Peyer's patch (tissue), 4 donors: ENCODE measurements at regions not wholly inside any gene's neighbourhood (a gene's known extent, or its start where the extent isn't known, plus 50 kb on each side); places are given as distances from the start of the nearest gene placed in this dataset.

ENCODE experiments used
- POLR2A ChIP-seq, 2 donors: fragments of 450-650 bp; IDR thresholded peaks; one replicate each; pipeline ENCODE4 v1.5.1; 2017; ENCODE audit warnings: antibody characterized with exemption in 2 of 2, mild to moderate bottlenecking in 2 of 2, moderate library complexity in 2 of 2
- TF ChIP-seq, protein P1 (sequence below), 6 experiments: fragments of 450-650 bp in 4 of 6; fragments of 200-600 bp in 2 of 6; sonication (generic) in 1 of 6; IDR thresholded peaks; one replicate each; pipeline ENCODE4 v1.5.1; 2017 to 2019; ENCODE audit warnings: antibody characterized with exemption in 6 of 6, mild to moderate bottlenecking in 3 of 6, moderate library complexity in 1 of 6

DNA sequence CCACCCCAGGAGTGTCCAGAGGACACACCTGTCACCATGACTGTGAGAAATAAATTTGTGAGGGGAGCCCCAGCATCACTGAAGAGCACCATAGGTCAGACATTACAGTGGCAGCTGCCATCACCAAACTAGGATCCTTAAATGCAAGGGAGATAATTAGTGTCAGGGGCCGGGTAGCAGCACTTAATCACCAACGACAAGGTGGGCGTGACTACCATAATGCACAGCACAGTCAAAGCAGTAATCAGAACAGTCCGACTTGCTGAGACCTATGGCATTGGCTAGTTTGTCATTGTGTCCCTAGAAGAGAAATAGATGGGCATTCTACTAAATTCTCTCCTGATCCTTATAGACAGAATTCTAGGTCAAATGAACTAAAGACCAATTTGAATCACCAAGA lies 856.7 kb upstream of the GOT2 start:
- TF ChIP-seq POLR2A (IDR thresholded peaks at IDR 0.05) = no peak
- TF ChIP-seq, protein P1, sequence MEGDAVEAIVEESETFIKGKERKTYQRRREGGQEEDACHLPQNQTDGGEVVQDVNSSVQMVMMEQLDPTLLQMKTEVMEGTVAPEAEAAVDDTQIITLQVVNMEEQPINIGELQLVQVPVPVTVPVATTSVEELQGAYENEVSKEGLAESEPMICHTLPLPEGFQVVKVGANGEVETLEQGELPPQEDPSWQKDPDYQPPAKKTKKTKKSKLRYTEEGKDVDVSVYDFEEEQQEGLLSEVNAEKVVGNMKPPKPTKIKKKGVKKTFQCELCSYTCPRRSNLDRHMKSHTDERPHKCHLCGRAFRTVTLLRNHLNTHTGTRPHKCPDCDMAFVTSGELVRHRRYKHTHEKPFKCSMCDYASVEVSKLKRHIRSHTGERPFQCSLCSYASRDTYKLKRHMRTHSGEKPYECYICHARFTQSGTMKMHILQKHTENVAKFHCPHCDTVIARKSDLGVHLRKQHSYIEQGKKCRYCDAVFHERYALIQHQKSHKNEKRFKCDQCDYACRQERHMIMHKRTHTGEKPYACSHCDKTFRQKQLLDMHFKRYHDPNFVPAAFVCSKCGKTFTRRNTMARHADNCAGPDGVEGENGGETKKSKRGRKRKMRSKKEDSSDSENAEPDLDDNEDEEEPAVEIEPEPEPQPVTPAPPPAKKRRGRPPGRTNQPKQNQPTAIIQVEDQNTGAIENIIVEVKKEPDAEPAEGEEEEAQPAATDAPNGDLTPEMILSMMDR (IDR thresholded peaks at IDR 0.05) = no peak
